ENCODE measurements at regions not wholly inside any gene's neighbourhood (a gene's known extent, or its start where the extent isn't known, plus 50 kb on each side); places are given as distances from the start of the nearest gene placed in this dataset.

- no peak for DNase-seq (ENCODE audit: low read depth)
These were observed 215.2 kb downstream of the RPS24 start for GRCh38 chr10:78248651-78249464.

- no peak for DNase-seq (ENCODE audit: low read depth)
These were observed 216.0 kb downstream of the RPS24 start for GRCh38 chr10:78249690-78250089.

- no peak for DNase-seq (ENCODE audit: low read depth)
These were observed 216.8 kb downstream of the RPS24 start for GRCh38 chr10:78250313-78251015.

GRCh38 chr10:78251016-78251385 is 217.3 kb downstream of the RPS24 start:
- DNase-seq (ENCODE audit: low read depth), result peak; percentile 37

GRCh38 chr10:78252286-78252685 is 218.6 kb downstream of the RPS24 start:
- DNase-seq (ENCODE audit: low read depth), result no peak

GRCh38 chr10:78253063-78253853 is 219.6 kb downstream of the RPS24 start:
- no peak for DNase-seq (ENCODE audit: low read depth)

GRCh38 chr10:78254013-78254412 is 220.3 kb downstream of the RPS24 start:
- no peak for DNase-seq (ENCODE audit: low read depth)

GRCh38 chr10:78255214-78255613 is 221.6 kb downstream of the RPS24 start:
- peak; percentile 64 for DNase-seq (ENCODE audit: low read depth)

GRCh38 chr10:78255796-78256638 is 222.4 kb downstream of the RPS24 start:
- peak; percentile 99 for DNase-seq (ENCODE audit: low read depth)

GRCh38 chr10:78258323-78259030 is 224.8 kb downstream of the RPS24 start:
- DNase-seq (ENCODE audit: low read depth), result no peak

- DNase-seq (ENCODE audit: low read depth), result no peak
These were observed 225.7 kb downstream of the RPS24 start for GRCh38 chr10:78259391-78259790.

GRCh38 chr10:78260141-78260540 is 226.5 kb downstream of the RPS24 start:
- DNase-seq (ENCODE audit: low read depth), result no peak

GRCh38 chr10:78260680-78261079 is 227.0 kb downstream of the RPS24 start:
- DNase-seq (ENCODE audit: low read depth), result no peak

GRCh38 chr10:78261291-78261690 is 227.6 kb downstream of the RPS24 start:
- DNase-seq (ENCODE audit: low read depth), result no peak

- no peak for DNase-seq (ENCODE audit: low read depth)
These were observed 229.2 kb downstream of the RPS24 start for GRCh38 chr10:78262860-78263259.

- DNase-seq (ENCODE audit: low read depth), result peak; percentile 53
These were observed 229.9 kb downstream of the RPS24 start for GRCh38 chr10:78263521-78263988.

- DNase-seq (ENCODE audit: low read depth), result no peak
These were observed 230.7 kb downstream of the RPS24 start for GRCh38 chr10:78264361-78264760.

- DNase-seq (ENCODE audit: low read depth), result no peak
These were observed 233.2 kb downstream of the RPS24 start for GRCh38 chr10:78266741-78267469.

GRCh38 chr10:78267598-78267997 is 233.9 kb downstream of the RPS24 start:
- peak; percentile 15 for DNase-seq (ENCODE audit: low read depth)

- DNase-seq (ENCODE audit: low read depth), result no peak
These were observed 235.4 kb downstream of the RPS24 start for GRCh38 chr10:78269060-78269459.

All from renal cortical epithelial cell (primary cell).